Fibroblast of lung (primary cell): ENCODE measurements at regions not wholly inside any gene's neighbourhood (a gene's known extent, or its start where the extent isn't known, plus 50 kb on each side); places are given as distances from the start of the nearest gene placed in this dataset.

ENCODE experiments used
- DNase-seq, 2 donors: peaks; one replicate each; pipeline versions ENCODE4 v3.0.0 to v3.0.0-alpha.2; 2010; ENCODE audit warnings: low read depth in 2 of 2
- H2AFZ ChIP-seq: 2 replicates; pipeline ENCODE4 v1.5.1; 2012; ENCODE audit warnings: low read length, control low read depth, inconsistent platforms
- H3K27ac ChIP-seq: 2 replicates; pipeline ENCODE4 v1.5.1; 2011; ENCODE audit warnings: low read length, control low read depth; ENCODE audit not compliant: insufficient read depth
- H3K27me3 ChIP-seq: 2 replicates; pipeline ENCODE4 v1.5.1; 2011; ENCODE audit warnings: mild to moderate bottlenecking, low read length; ENCODE audit not compliant: control insufficient read depth, insufficient read depth
- H3K36me3 ChIP-seq: 2 replicates; pipeline ENCODE4 v1.5.1; 2011; ENCODE audit warnings: low read length; ENCODE audit not compliant: control insufficient read depth, insufficient read depth
- H3K4me1 ChIP-seq: 2 replicates; pipeline ENCODE4 v1.5.1; 2011; ENCODE audit warnings: low read length; ENCODE audit not compliant: control insufficient read depth, insufficient read depth; ENCODE audit errors: extremely low read depth
- H3K4me2 ChIP-seq: 2 replicates; pipeline ENCODE4 v1.5.1; 2011; ENCODE audit warnings: low read length, control low read depth; ENCODE audit not compliant: insufficient read depth; ENCODE audit errors: extremely low read depth
- H3K4me3 ChIP-seq, 4 experiments: fragments of 200-600 bp in 1 of 4; sonication (generic) in 1 of 4; replicated peaks in 1 of 4; 2 replicates each; pipeline ENCODE4 v1.5.1; 2011 to 2016; ENCODE audit warnings: low read length in 4 of 4, low read depth in 3 of 4, mild to moderate bottlenecking in 3 of 4, control low read depth in 2 of 4, inconsistent platforms in 1 of 4, mixed read lengths in 1 of 4; ENCODE audit not compliant: insufficient read depth in 1 of 4; ENCODE audit errors: control extremely low read depth in 1 of 4
- H3K79me2 ChIP-seq: 2 replicates; pipeline ENCODE4 v1.5.1; 2012; ENCODE audit warnings: mild to moderate bottlenecking, low read length, inconsistent platforms; ENCODE audit not compliant: control insufficient read depth, insufficient read depth
- H3K9ac ChIP-seq: 2 replicates; pipeline ENCODE4 v1.5.1; 2011; ENCODE audit warnings: mild to moderate bottlenecking, low read length, control low read depth; ENCODE audit not compliant: insufficient read depth
- H3K9me3 ChIP-seq: 2 replicates; pipeline ENCODE4 v1.5.1; 2012; ENCODE audit warnings: low read depth, low read length; ENCODE audit not compliant: control insufficient read depth, insufficient read depth
- H4K20me1 ChIP-seq: 2 replicates; pipeline ENCODE4 v1.5.1; 2011; ENCODE audit warnings: low read length; ENCODE audit not compliant: control insufficient read depth, insufficient read depth; ENCODE audit errors: extremely low read depth
- EZH2 ChIP-seq: IDR thresholded peaks from 2 replicates; pipeline ENCODE4 v1.5.1; 2012; ENCODE audit warnings: low read length, control low read depth, mild to moderate bottlenecking; ENCODE audit errors: missing control alignments
- TF ChIP-seq, protein P1 (sequence below), 2 donors: IDR thresholded peaks in 1 of 2; conservative IDR thresholded peaks in 1 of 2; 1 replicate in 1 of 2; 2 replicates in 1 of 2; pipeline ENCODE4 v1.5.1; 2011 to 2012; ENCODE audit warnings: low read length in 2 of 2, control low read depth in 1 of 2, inconsistent platforms in 1 of 2, low read depth in 1 of 2, mild to moderate bottlenecking in 1 of 2

DNA sequence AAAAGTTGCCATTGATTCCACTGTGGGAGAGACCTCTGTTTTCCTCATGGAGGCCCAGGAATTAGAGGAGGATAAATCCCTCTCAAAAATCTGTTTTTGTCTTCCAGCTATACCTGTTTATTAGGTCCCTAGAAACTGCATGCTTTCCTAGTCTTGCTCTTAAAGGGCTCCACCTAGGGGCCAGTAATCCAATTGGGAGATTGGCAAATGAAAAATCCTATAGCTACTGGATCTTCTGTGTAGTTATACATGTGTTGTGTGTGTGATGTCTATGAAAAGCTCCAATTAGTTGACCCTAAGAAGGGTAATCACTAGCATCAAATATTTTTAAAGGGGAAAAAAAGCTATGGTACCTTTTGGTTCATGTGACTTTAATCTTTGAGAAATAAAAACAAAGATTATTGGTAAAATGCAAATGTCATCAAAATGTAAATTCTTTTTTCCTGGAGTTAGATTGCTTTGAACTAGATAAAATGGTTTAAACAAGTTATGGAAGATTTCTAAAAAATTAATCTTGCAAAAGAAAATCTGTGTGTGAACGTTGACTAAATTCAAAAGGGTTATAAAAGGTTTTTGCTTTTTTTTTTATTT lies 63.4 kb upstream of the C1QTNF9B start:
- peak; percentile 48 to 63 for DNase-seq
- Histone ChIP-seq H3K4me2 (no peak overlapping the region), H3K36me3 (no peaks in the 10 kb centered on the region), H3K9ac (no peak overlapping the region), H2AFZ (no peak overlapping the region), H4K20me1 (no peaks in the 10 kb centered on the region), H3K27me3 (peaks cover under 1% of the 10 kb centered on the region), H3K27ac (no peak overlapping the region), H3K4me1 (peaks cover 3% of the 10 kb centered on the region), H3K9me3 (no peaks in the 10 kb centered on the region), H3K4me3 (no peak overlapping the region), H3K79me2 (no peaks in the 10 kb centered on the region)
- no peak for TF ChIP-seq EZH2
- TF ChIP-seq, protein P1, sequence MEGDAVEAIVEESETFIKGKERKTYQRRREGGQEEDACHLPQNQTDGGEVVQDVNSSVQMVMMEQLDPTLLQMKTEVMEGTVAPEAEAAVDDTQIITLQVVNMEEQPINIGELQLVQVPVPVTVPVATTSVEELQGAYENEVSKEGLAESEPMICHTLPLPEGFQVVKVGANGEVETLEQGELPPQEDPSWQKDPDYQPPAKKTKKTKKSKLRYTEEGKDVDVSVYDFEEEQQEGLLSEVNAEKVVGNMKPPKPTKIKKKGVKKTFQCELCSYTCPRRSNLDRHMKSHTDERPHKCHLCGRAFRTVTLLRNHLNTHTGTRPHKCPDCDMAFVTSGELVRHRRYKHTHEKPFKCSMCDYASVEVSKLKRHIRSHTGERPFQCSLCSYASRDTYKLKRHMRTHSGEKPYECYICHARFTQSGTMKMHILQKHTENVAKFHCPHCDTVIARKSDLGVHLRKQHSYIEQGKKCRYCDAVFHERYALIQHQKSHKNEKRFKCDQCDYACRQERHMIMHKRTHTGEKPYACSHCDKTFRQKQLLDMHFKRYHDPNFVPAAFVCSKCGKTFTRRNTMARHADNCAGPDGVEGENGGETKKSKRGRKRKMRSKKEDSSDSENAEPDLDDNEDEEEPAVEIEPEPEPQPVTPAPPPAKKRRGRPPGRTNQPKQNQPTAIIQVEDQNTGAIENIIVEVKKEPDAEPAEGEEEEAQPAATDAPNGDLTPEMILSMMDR (conservative IDR thresholded peaks at IDR 0.05 in 1 of 2, IDR thresholded peaks at IDR 0.05 in 1 of 2; ENCODE audit: low read depth in 1 of 2, low read length in 2 of 2): peak; percentile 79 to 91

DNA sequence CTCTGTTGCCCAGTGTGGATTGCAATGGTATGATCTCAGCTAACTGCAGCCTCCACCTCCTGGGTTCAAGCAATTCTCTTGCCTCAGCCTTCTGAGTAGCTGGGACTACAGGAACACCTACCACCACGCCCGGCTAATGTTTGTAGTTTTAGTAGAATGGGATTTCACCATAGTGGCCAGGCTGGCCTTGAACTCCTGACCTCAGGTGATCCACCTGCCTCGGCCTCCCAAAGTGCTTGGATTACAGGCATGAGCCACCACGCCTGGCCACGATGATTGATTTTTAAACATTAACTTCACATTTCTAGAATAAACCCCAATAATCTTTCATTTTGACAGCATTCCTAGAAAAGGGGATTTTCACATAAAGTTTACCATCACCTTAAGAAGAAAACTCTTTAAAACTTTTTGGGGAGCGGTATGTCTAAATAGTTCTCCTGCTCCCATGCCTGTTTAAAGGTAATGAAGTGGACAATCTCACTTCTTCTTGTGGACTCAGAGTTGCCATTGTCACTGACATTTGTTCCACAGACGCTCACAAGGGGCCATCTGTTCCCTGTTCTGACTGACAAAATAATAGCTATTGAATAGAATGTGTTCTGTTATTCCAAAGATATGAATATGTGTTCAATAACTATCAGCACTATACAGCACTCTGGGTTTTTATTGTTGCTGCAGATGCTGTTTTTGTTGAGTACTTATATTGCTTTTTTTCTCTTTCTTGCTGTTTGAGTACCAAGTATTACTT lies 66.1 kb upstream of the C1QTNF9B start:
- Histone ChIP-seq H3K27ac (no peak overlapping the region), H3K4me2 (no peak overlapping the region), H3K9ac (no peak overlapping the region), H3K36me3 (no peaks in the 10 kb centered on the region), H3K9me3 (no peaks in the 10 kb centered on the region), H3K4me1 (no peaks in the 10 kb centered on the region), H4K20me1 (no peaks in the 10 kb centered on the region), H3K79me2 (no peaks in the 10 kb centered on the region), H2AFZ (no peak overlapping the region), H3K27me3 (no peaks in the 10 kb centered on the region), H3K4me3 (no peak overlapping the region)
- DNase-seq: no peak
- no peak for TF ChIP-seq EZH2
- TF ChIP-seq, protein P1 (conservative IDR thresholded peaks at IDR 0.05 in 1 of 2, IDR thresholded peaks at IDR 0.05 in 1 of 2; ENCODE audit: low read depth in 1 of 2, low read length in 2 of 2): no peak

DNA sequence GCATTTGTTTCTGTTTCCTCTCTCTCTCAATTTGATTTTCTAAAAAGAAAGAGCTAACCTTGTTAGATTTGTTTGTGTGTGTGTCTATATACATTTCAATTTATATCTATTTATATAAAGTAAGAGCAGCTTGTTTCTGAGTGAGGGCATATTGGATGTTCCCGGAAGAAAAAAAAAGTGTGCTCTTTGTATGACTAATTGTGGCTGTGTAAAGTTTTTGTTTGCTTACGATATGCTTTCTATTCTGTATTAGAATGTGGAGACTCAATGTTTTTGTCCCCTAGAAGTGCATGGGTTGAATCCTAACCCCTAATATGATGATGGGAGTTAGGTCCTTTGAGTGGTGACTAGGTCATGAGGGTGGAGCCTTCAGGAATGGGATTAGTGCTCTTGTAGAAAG lies 66.6 kb upstream of the C1QTNF9B start:
- Histone ChIP-seq H3K79me2 (no peaks in the 10 kb centered on the region), H3K9me3 (no peaks in the 10 kb centered on the region), H3K4me1 (no peaks in the 10 kb centered on the region), H2AFZ (no peak overlapping the region), H3K36me3 (no peaks in the 10 kb centered on the region), H3K4me2 (no peak overlapping the region), H3K27me3 (no peaks in the 10 kb centered on the region), H3K9ac (no peak overlapping the region), H3K27ac (no peak overlapping the region), H3K4me3 (no peak overlapping the region), H4K20me1 (no peaks in the 10 kb centered on the region)
- no peak for TF ChIP-seq EZH2
- peak; percentile 37 to 42 for DNase-seq
